SIG-M5 treated with dmso at 0.1 percent for 504 hours (cell line): ENCODE measurements at regions not wholly inside any gene's neighbourhood (a gene's known extent, or its start where the extent isn't known, plus 50 kb on each side); places are given as distances from the start of the nearest gene placed in this dataset.
"Not testable (repeated sequence)": the region's sequence is repeated elsewhere in the genome, so short reads cannot be mapped to it uniquely, and the experiment has no call there.

Experiments
- DNase-seq: peaks from one replicate; lab custom pipeline; 2025; ENCODE audit not compliant: unreplicated experiment; lab: John Stamatoyannopoulos, UW

GRCh38 chr3:153369561-153370374 is 207.7 kb downstream of the RAP2B start:
- DNase-seq: no peak

DNA sequence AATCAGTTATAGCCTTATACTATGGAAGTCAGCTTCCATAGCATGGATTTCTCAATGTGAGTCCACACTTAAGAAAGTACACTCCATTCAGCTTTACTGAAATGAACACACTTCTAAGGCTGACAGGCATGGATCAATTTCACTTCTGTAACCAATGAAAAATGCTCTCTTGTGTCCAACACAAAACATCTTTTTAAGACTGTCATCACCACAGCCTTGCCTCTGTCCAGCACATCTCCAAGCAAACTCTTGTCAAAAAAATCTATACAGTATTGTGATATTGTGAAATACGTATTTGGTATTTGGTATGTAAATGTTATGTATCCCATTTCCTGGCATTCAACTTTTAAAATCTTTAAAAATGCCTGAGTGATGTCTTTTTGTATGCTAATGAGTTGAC is 208.7 kb downstream of the RAP2B start:
- DNase-seq: no peak

DNA sequence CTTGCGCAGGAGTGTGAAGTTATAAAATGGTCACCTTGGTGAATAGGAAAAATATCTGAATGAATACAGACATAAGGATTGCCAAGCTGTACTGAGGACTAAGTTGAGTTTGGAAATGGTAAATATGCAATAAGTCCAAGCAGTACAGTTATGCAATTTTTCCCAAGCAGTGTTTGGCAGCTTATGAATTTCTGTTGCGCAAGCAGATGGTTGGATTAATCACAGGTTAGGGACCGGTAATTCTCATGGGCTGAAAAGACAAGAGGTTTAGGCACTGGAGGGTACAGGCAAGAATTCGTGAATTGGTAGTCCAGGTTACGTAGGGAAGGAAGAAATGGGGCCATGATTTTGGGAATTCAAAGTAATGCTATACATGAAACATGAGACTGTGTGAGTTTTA is 210.3 kb downstream of the RAP2B start:
- peak; percentile 2 for DNase-seq

GRCh38 chr3:153373606-153374005 is 211.6 kb downstream of the RAP2B start:
- DNase-seq: peak; percentile 93

- DNase-seq: not testable (repeated sequence)
Measured at GRCh38 chr3:153378366-153378765, 216.3 kb downstream of the RAP2B start.

GRCh38 chr3:153379516-153379915 is 217.5 kb downstream of the RAP2B start:
- DNase-seq: no peak

- DNase-seq: no peak
Measured at GRCh38 chr3:153385343-153385742, 223.3 kb downstream of the RAP2B start.

DNA sequence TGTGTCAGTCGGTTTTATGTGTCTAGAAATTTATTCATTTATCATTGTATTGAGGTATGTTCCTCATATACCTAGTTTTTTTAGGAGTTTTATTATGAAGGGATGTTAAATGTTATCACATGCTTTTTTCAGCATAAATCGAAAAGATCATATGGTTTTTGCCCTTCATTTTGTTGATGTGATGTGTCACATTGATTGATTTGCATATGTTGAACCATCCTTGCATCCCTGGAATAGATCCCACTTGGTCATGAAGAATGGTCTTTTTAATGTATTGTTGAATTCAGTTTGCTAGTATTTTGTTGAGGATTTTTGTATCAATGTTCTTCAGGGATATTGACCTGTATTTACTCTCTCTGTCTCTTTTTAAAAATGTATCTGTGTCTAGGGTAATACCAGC is 230.3 kb downstream of the RAP2B start:
- DNase-seq: no peak

- no peak for DNase-seq
Measured at GRCh38 chr3:153394017-153394416, 232.0 kb downstream of the RAP2B start.

DNA sequence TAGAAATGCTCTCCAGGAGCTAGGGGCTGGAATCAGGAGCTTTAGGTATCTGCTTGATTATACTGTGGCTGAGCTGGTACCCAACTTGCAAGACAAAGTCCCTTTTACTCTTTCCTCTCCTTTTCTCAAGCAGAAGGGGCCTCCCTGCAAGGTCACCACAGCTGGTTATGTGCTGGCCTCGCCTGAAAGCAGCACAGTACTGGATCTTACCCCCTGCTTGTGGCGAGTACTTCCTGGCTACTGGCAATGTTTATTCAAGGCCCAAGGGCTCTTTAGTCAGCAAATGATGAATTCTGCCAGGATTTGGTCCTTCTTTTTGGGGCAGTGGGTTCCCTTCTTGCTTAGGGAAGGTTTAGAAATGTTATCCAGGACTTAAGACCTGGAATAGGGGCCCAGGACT is 234.6 kb downstream of the RAP2B start:
- no peak for DNase-seq

DNA sequence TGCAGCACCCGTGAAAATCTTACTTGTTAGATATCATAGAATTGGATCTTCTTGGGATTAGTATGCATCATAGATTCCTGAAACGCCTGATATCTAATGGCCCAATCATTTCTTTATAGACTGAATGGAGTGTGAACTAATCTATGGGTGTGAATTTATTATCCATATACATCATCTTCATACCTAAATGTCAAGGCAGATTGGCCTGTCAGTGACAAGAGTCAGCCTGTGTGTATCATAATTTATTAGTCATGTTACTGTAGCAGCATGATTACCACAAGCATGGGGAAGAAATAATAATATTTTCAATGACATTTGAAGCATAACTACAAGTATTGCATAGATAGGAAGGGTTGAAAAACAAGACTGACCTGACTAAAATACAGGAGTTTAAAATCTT is 235.8 kb downstream of the RAP2B start:
- DNase-seq: no peak

DNA sequence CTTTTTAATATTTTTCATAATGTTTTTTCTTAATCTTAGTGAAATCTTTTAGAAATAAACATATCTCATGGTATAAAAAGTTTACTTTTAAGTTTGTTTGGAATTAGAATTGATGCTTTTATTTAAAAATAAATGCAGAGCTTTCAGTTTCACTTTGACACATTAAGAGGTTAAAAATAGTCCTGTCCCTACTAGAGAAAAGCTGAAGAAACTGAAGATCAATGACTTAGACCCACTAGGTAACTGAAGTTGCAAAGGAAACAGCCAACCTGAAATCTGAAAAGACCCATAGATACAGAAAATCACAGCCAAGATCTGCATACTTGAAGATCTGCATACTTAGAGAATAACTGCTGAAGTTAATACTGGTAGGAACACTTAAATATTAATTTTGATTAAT is 237.6 kb downstream of the RAP2B start:
- no peak for DNase-seq

DNA sequence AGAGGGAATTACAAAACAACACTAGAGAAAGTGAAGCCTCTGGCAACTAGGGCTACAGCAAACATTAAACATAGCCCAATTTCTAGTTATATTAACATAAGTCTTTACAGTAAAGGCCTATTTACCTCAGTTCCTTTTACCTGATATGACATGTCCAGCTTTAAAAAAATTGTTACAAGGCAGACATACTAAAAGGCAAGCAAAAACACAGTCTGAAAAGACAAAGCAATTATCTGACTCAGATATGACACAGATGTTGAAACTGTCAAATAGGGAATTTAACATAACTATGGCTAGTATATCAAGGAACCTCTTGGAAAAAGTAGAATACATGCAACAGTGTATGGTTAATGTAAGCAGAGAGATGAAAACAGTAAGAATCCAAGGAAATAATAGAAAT is 238.6 kb downstream of the RAP2B start:
- DNase-seq: no peak

DNA sequence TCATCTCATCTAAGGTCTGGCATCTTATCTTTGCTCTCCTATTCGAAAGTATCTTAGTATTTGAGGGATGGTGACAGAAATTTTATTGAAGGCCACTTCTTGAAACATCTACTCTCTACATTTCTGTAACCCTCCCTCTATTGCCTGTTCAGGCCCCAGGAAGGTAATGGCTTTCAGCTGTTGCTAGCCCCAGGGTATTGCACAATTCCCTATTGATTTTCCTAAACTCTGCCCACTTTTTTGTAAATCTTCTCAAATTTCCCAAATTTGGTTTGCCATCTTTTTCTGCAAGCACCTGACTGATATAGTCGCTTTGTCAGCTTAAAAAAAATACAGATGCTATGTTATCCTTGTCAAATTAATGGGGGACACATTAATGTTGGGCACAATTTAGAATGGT is 242.1 kb downstream of the RAP2B start:
- no peak for DNase-seq

DNA sequence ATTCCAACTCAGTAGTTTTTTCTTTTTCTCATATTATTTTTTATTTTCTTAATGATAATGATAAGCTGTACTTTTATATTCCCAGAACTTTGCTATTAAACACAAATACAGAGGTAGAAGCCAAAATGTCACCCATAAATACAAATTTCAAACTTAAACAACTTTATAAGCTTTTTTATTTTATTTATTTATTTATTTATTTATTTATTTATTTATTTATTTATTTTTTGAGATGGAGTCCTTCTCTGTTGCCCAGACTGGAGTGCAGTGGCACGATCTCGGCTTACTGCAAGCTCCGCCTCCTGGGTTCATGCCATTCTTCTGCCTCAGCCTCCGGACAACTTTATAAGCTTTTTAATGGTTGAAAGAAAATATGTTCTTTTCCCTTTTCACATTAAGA is 243.3 kb downstream of the RAP2B start:
- not testable (repeated sequence) for DNase-seq

DNA sequence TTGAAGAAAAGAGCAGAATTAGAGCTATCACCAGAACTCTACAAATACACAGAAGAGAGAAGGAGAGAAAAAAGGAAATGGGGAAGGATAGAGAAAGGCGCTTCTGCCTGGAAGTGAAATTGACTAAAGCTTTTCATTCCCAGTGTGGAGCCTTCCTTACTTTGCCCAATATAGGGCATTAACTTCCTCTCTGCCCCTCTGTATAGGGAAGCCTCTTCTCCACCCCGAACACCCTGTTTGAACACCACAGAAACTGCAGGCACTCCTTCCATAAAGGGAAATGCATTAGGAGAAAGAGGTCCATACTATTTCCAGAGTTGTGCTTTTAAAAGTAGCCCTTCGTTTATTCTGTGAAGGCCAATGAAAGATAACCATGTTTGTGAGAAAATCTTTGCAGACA is 248.5 kb downstream of the RAP2B start:
- DNase-seq: no peak

DNA sequence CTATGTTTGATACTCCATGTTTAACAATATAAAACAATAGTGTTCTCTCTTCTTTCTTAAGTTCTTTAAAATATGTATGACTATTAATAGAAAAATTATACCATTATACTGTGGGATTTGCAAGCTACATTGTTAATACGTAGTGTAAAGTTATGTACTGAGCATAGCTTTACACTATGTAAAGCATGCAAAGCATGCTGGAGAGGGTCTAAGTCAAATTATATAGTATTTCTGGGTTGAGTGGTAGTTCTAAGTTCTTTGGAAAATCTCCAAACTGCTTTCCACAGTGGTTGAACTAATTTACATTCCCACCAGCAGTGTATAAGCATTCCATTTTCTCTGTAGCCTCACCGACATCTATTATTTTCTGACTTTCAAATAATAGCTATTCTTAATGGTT is 253.0 kb downstream of the RAP2B start:
- no peak for DNase-seq

GRCh38 chr3:153422314-153422713 is 260.3 kb downstream of the RAP2B start:
- no peak for DNase-seq

DNA sequence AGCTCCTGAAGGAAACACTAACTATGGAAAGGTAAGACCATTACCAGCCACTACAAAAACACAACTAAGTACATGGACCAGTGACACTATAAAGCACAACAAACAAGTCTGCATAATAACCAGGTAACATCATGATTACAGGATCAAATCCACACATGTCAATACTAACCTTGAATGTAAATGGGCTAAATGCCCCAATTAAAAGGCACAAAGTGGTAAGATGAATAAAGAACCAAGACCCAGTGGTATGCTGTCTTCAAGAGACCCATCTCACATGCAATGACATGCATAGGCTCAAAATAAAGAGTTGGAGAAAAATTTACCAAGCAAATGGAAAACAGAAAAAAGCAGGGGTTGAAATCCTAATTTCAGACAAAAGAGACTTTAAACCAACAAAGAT is 261.8 kb downstream of the RAP2B start:
- not testable (repeated sequence) for DNase-seq

DNA sequence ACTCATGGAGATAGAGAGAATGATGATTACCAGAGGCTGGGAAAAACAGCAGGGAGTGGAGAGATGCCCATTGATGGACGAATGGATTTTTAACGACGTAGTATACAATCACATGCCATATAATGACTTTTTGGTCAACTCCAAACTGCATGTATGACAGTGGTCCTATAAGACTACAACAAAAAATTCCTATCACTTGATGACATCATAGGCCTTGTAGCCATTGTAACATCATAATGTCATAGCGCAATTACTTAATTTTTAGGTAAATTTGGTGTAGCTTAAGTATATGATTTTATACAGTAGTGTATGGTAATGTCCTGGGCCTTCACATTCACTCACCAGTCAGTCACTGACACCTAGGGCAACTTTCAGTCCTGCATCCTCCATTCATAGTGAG is 264.3 kb downstream of the RAP2B start:
- no peak for DNase-seq

DNA sequence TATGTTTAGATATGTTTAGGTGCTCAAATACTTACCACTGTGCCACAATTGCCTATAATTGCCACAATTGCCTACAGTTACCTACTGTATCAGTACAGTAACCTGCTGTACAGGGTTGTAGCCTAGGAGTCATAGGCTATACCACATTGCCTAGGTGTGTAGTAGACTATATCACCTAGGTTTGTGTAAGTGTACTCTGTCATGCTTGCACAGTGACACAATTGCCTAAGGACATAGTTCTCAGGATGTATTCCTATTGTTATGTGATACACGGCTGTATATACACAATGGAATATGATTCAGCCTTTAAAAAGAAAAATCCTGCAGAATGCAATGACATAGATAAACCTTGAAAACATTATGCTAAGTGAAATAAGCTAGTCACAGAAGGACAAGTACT is 264.8 kb downstream of the RAP2B start:
- DNase-seq: no peak

GRCh38 chr3:153429821-153430220 is 267.8 kb downstream of the RAP2B start:
- DNase-seq: no peak

GRCh38 chr3:153431076-153431475 is 269.1 kb downstream of the RAP2B start:
- no peak for DNase-seq
